GM13977 (cell line): ENCODE measurements at regions not wholly inside any gene's neighbourhood (a gene's known extent, or its start where the extent isn't known, plus 50 kb on each side); places are given as distances from the start of the nearest gene placed in this dataset.

Experiments
- DNase-seq: peaks from one replicate; pipeline ENCODE4 v3.0.0; 2012; ENCODE audit warnings: low spot score
- CTCF ChIP-seq: IDR thresholded peaks from 2 replicates; pipeline ENCODE4 v1.5.1; 2012; ENCODE audit warnings: mild to moderate bottlenecking, control low read depth; ENCODE audit not compliant: insufficient read depth; ENCODE audit errors: extremely low read depth, missing control alignments
- in situ Hi-C: fragments of 300-500 bp; cut with MboI; formaldehyde crosslinking; loops from one replicate; pipeline ENCODE4 v1.12.0; 2022; ENCODE audit warnings: low sequenced_read_pairs, low pct_unique_long_range_greater_than_20kb, mixed read lengths, inconsistent platforms; ENCODE audit not compliant: unreplicated experiment

- TF ChIP-seq CTCF, result no peak
- in situ Hi-C loops, result no loop called here
- no peak for DNase-seq
Measured at GRCh38 chr2:7742301-7742700, 825.1 kb downstream of the RNF144A start.

- DNase-seq, result no peak
- in situ Hi-C loops, result no loop called here
- TF ChIP-seq CTCF, result no peak
Measured at GRCh38 chr2:7744827-7745226, 827.6 kb downstream of the RNF144A start.

- DNase-seq, result no peak
- in situ Hi-C loops, result no loop called here
- TF ChIP-seq CTCF, result no peak
Measured at GRCh38 chr2:7745369-7745768, 828.2 kb downstream of the RNF144A start.

- no peak for TF ChIP-seq CTCF
- in situ Hi-C loops, result no loop called here
- DNase-seq, result no peak
Measured at GRCh38 chr2:7748717-7749415, 831.7 kb downstream of the RNF144A start.

- no peak for DNase-seq
- no peak for TF ChIP-seq CTCF
- in situ Hi-C loops, result no loop called here
Measured at GRCh38 chr2:7749895-7750559, 832.8 kb downstream of the RNF144A start.

GRCh38 chr2:7752291-7752690 is 835.1 kb downstream of the RNF144A start:
- no peak for DNase-seq
- in situ Hi-C loops, result no loop called here
- no peak for TF ChIP-seq CTCF
